Thoracic aorta (tissue), 2 donors: ENCODE measurements at regions not wholly inside any gene's neighbourhood (a gene's known extent, or its start where the extent isn't known, plus 50 kb on each side); places are given as distances from the start of the nearest gene placed in this dataset.

Source experiments
- ATAC-seq: fragments of 150-250 bp; one replicate; pipeline ENCODE4 v1.8.0; 2017; ENCODE audit warnings: low read depth; ENCODE audit not compliant: insufficient number of reproducible peaks, low FRiP score
- DNase-seq: peaks from one replicate; pipeline ENCODE4 v3.0.0-alpha.2; 2020; ENCODE audit warnings: low spot score
- H3K27ac ChIP-seq, 2 donors: fragments of 200-600 bp; sonication (generic); 1 replicate in 1 of 2; 2 replicates in 1 of 2; pipeline ENCODE4 v1.5.1; 2016; ENCODE audit warnings: mild to moderate bottlenecking in 2 of 2, moderate library complexity in 2 of 2
- H3K27me3 ChIP-seq: fragments of 200-600 bp; sonication (generic); replicated peaks from 2 replicates; pipeline ENCODE4 v1.6.0; 2016; ENCODE audit warnings: mild to moderate bottlenecking; ENCODE audit not compliant: insufficient read depth
- H3K36me3 ChIP-seq: fragments of 200-600 bp; sonication (generic); one replicate; pipeline ENCODE4 v1.5.1; 2016
- H3K4me1 ChIP-seq, 2 donors: fragments of 200-600 bp; sonication (generic); 1 replicate in 1 of 2; 2 replicates in 1 of 2; pipeline versions ENCODE4 v1.5.1 to v1.6.0; 2016; ENCODE audit warnings: low read depth in 2 of 2, mild to moderate bottlenecking in 1 of 2; ENCODE audit not compliant: control insufficient read depth in 1 of 2
- H3K4me3 ChIP-seq: fragments of 200-600 bp; sonication (generic); 2 replicates; pipeline ENCODE4 v1.5.1; 2016; ENCODE audit warnings: mild to moderate bottlenecking
- H3K9me3 ChIP-seq: fragments of 200-600 bp; sonication (generic); 2 replicates; pipeline ENCODE4 v1.5.1; 2016
- TF ChIP-seq, protein P1 (sequence below): fragments of 200-600 bp; sonication (generic); IDR thresholded peaks from one replicate; pipeline ENCODE4 v1.5.1; 2019; ENCODE audit warnings: antibody characterized with exemption

DNA sequence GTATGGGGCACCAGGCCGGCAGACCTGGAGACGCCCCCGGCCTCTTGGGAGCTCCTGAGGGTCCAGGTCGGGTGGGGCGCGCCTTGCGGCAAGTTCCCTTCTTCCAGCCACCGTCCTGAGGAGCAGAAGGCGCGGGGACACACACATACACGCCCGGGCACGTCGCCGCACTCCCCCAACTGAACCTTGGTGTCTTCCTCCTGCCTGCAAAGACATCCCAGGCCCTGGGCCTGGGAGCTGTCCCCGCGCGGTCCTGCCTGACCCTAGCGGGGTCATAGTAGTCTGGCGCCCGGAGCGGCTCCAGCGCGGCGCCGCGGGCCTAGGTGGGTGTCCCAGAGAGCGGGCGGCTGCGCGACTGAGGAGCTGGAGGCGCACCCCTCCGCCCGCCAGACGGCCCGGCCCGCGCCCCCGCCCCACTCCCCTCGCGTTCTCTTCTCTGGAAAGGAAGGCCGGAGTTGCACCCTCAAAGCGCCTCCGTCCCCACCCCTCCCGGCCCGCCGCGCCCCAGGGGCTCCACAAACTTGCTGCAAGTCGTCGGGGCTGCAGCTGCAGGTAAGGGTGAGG lies 185.9 kb upstream of the LINGO1 start:
- ATAC-seq (no peak), DNase-seq (no peak)
- Histone ChIP-seq H3K27ac (no peak overlapping the region), H3K4me1 (peaks cover 0 to 22% of the 10 kb centered on the region in 2 donors), H3K4me3 (peak overlapping the region; percentile 7), H3K9me3 (no peaks in the 10 kb centered on the region), H3K36me3 (no peaks in the 10 kb centered on the region), H3K27me3 (peaks cover 3% of the 10 kb centered on the region)
- TF ChIP-seq, protein P1, sequence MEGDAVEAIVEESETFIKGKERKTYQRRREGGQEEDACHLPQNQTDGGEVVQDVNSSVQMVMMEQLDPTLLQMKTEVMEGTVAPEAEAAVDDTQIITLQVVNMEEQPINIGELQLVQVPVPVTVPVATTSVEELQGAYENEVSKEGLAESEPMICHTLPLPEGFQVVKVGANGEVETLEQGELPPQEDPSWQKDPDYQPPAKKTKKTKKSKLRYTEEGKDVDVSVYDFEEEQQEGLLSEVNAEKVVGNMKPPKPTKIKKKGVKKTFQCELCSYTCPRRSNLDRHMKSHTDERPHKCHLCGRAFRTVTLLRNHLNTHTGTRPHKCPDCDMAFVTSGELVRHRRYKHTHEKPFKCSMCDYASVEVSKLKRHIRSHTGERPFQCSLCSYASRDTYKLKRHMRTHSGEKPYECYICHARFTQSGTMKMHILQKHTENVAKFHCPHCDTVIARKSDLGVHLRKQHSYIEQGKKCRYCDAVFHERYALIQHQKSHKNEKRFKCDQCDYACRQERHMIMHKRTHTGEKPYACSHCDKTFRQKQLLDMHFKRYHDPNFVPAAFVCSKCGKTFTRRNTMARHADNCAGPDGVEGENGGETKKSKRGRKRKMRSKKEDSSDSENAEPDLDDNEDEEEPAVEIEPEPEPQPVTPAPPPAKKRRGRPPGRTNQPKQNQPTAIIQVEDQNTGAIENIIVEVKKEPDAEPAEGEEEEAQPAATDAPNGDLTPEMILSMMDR, result no peak

DNA sequence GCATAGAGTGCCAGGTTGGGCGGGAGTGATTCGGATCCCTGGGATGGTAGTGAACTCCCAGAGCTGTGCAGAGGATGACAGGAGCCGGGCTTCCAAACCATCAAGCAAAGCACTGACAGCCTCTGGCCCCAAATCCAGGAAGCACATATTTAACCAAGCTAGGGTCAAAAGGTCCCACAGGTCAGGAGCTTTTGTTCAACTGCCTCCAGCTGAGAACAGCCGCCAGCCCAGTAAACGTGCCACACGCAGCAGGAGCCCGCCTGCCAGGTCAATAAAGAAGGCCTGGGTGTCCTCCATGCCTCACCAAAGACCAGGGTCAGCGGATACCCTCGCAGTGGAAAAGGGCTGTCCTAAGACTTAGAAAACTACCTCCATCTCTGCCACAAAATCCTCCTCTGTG lies 184.7 kb upstream of the LINGO1 start:
- ATAC-seq (no peak), DNase-seq (no peak)
- no peak overlapping the region for H3K4me3 ChIP-seq
- H3K27me3 ChIP-seq, result peaks cover 3% of the 10 kb centered on the region
- no peaks in the 10 kb centered on the region for H3K9me3 ChIP-seq
- H3K36me3 ChIP-seq, result no peaks in the 10 kb centered on the region
- H3K4me1 ChIP-seq, result peaks cover 0 to 22% of the 10 kb centered on the region in 2 donors
- TF ChIP-seq, protein P1, result no peak
- H3K27ac ChIP-seq, result no peak overlapping the region

DNA sequence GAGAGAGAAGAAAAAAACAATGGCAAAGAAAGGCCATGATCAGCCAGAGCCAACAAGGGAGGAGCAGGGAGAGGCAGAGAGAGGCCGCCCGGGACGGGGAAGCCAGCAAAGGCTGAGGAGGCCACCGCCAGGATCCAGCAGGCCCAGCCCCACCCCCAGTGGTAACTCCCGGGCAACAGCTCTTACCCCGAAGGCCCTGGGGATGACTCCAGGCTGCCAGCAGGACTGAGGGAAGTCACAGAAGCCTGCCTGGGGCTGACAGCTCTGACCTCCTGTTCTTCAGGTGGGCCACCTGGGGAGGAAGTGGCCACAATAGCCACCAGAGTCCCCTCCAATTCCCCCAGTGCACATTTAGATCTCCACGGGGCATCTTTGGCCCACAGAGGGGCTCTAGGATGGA lies 184.3 kb upstream of the LINGO1 start:
- H3K36me3 ChIP-seq, result no peaks in the 10 kb centered on the region
- peaks cover 0 to 22% of the 10 kb centered on the region in 2 donors for H3K4me1 ChIP-seq
- TF ChIP-seq, protein P1, result no peak
- H3K4me3 ChIP-seq, result no peak overlapping the region
- no peak for DNase-seq
- ATAC-seq, result no peak
- no peak overlapping the region for H3K27ac ChIP-seq
- peaks cover 3% of the 10 kb centered on the region for H3K27me3 ChIP-seq
- no peaks in the 10 kb centered on the region for H3K9me3 ChIP-seq

GRCh38 chr15:77815015-77815414 lies 182.3 kb upstream of the LINGO1 start:
- Histone ChIP-seq H3K4me1 (peaks cover 0 to 20% of the 10 kb centered on the region in 2 donors), H3K9me3 (no peaks in the 10 kb centered on the region), H3K4me3 (no peak overlapping the region), H3K36me3 (no peaks in the 10 kb centered on the region), H3K27me3 (peaks cover 3% of the 10 kb centered on the region), H3K27ac (no peak overlapping the region)
- no peak for ATAC-seq
- no peak for DNase-seq
- TF ChIP-seq, protein P1, result no peak

GRCh38 chr15:77812664-77813063 lies 180.0 kb upstream of the LINGO1 start:
- Histone ChIP-seq H3K9me3 (no peaks in the 10 kb centered on the region), H3K27me3 (peaks cover 2% of the 10 kb centered on the region), H3K27ac (no peak overlapping the region), H3K4me1 (no peaks in the 10 kb centered on the region), H3K36me3 (no peaks in the 10 kb centered on the region), H3K4me3 (no peak overlapping the region)
- DNase-seq (no peak), ATAC-seq (no peak)
- TF ChIP-seq, protein P1, result no peak
